ENCODE measurements at regions not wholly inside any gene's neighbourhood (a gene's known extent, or its start where the extent isn't known, plus 50 kb on each side); places are given as distances from the start of the nearest gene placed in this dataset.

- no peak for ATAC-seq
- H3K4me3 ChIP-seq = no peak overlapping the region
- intact Hi-C loops (cut with DNase I) = no loop called here
- TF ChIP-seq CTCF (IDR thresholded peaks at IDR 0.05) = no peak
- DNase-seq = no peak
- no peak for FAIRE-seq
- 59 to 68% methylated on average over 6 of the region's 6 CpGs for WGBS, 2 donors
- no peaks in the 10 kb centered on the region for H3K27me3 ChIP-seq
- H3K9me3 ChIP-seq = no peaks in the 10 kb centered on the region
- H3K4me1 ChIP-seq = no peaks in the 10 kb centered on the region
- H3K36me3 ChIP-seq = no peaks in the 10 kb centered on the region
- H3K27ac ChIP-seq = no peak overlapping the region
Observed at GRCh38 chr5:38776149-38776896, 69.5 kb upstream of the OSMR start.

- intact Hi-C loops (cut with DNase I) = no loop called here
- Histone ChIP-seq H3K27me3 (no peaks in the 10 kb centered on the region), H3K36me3 (no peaks in the 10 kb centered on the region), H3K9me3 (no peaks in the 10 kb centered on the region), H3K4me3 (no peak overlapping the region), H3K27ac (no peak overlapping the region), H3K4me1 (no peaks in the 10 kb centered on the region)
- ATAC-seq (no peak), FAIRE-seq (peak; percentile 65), DNase-seq (no peak)
- 38 to 59% methylated on average over 2 of the region's 2 CpGs for WGBS, 2 donors
- TF ChIP-seq CTCF (IDR thresholded peaks at IDR 0.05) = no peak
Observed at GRCh38 chr5:38777111-38777510, 68.7 kb upstream of the OSMR start.

- Histone ChIP-seq H3K9me3 (no peaks in the 10 kb centered on the region), H3K27ac (no peak overlapping the region), H3K4me3 (no peak overlapping the region), H3K27me3 (no peaks in the 10 kb centered on the region), H3K4me1 (peaks cover 5 to 10% (median 9%) of the 10 kb centered on the region in 3 donors), H3K36me3 (no peaks in the 10 kb centered on the region)
- FAIRE-seq (no peak), DNase-seq (no peak), ATAC-seq (no peak)
- TF ChIP-seq CTCF (IDR thresholded peaks at IDR 0.05) = no peak
- intact Hi-C loops (cut with DNase I) = no loop called here
Observed at GRCh38 chr5:38780316-38780715, 65.5 kb upstream of the OSMR start.

- intact Hi-C loops (cut with DNase I) = no loop called here
- TF ChIP-seq CTCF (IDR thresholded peaks at IDR 0.05) = no peak
- ATAC-seq = peak in 1 of 4 donors; percentile 17
- peak in 1 of 6 donors; percentile 26 for DNase-seq
- WGBS, 2 donors = 81 to 88% methylated on average over 2 of the region's 2 CpGs
- Histone ChIP-seq H3K4me1 (peaks cover 5 to 10% (median 9%) of the 10 kb centered on the region in 3 donors), H3K27ac (no peak overlapping the region), H3K9me3 (no peaks in the 10 kb centered on the region), H3K36me3 (no peaks in the 10 kb centered on the region), H3K27me3 (no peaks in the 10 kb centered on the region), H3K4me3 (no peak overlapping the region)
- no peak for FAIRE-seq
Observed at GRCh38 chr5:38780945-38781344, 64.9 kb upstream of the OSMR start.

- Histone ChIP-seq H3K4me1 (peaks cover 5 to 10% (median 9%) of the 10 kb centered on the region in 3 donors), H3K36me3 (no peaks in the 10 kb centered on the region), H3K9me3 (no peaks in the 10 kb centered on the region), H3K27ac (no peak overlapping the region), H3K4me3 (no peak overlapping the region), H3K27me3 (no peaks in the 10 kb centered on the region)
- ATAC-seq (no peak), FAIRE-seq (no peak), DNase-seq (no peak)
- no peak for TF ChIP-seq CTCF (IDR thresholded peaks at IDR 0.05)
- WGBS, 2 donors = 58 to 63% methylated on average over 1 of the region's 1 CpG
- intact Hi-C loops (cut with DNase I) = no loop called here
Observed at GRCh38 chr5:38782180-38782835, 63.5 kb upstream of the OSMR start.

All from pancreas (tissue), 10 donors.